ENCODE measurements at regions not wholly inside any gene's neighbourhood (a gene's known extent, or its start where the extent isn't known, plus 50 kb on each side); places are given as distances from the start of the nearest gene placed in this dataset.

- Mint-ChIP-seq H3K27ac (no peak overlapping the region), H3K9me3 (no peaks in the 10 kb centered on the region), H3K36me3 (ENCODE audit: low read depth) (no peaks in the 10 kb centered on the region), H3K27me3 (ENCODE audit: low read depth) (peaks cover 17% of the 10 kb centered on the region), H3K4me1 (no peaks in the 10 kb centered on the region), H3K4me3 (no peak overlapping the region)
- TF ChIP-seq CTCF (IDR thresholded peaks at IDR 0.05; ENCODE audit: unreplicated experiment in 3 of 3) = no peak
Measured at GRCh38 chr6:90669846-90670245, 83.0 kb upstream of the MAP3K7 start.

GRCh38 chr6:90669420-90669819 lies 82.5 kb upstream of the MAP3K7 start:
- TF ChIP-seq CTCF (IDR thresholded peaks at IDR 0.05; ENCODE audit: unreplicated experiment in 3 of 3) = no peak
- no peaks in the 10 kb centered on the region for H3K4me1 Mint-ChIP-seq
- no peak overlapping the region for H3K27ac Mint-ChIP-seq
- H3K36me3 Mint-ChIP-seq (ENCODE audit: low read depth) = no peaks in the 10 kb centered on the region
- H3K27me3 Mint-ChIP-seq (ENCODE audit: low read depth) = peaks cover 13% of the 10 kb centered on the region
- no peaks in the 10 kb centered on the region for H3K9me3 Mint-ChIP-seq
- H3K4me3 Mint-ChIP-seq = no peak overlapping the region

GRCh38 chr6:90668141-90668540 lies 81.3 kb upstream of the MAP3K7 start:
- Mint-ChIP-seq H3K36me3 (ENCODE audit: low read depth) (no peaks in the 10 kb centered on the region), H3K4me1 (no peaks in the 10 kb centered on the region), H3K27ac (no peak overlapping the region), H3K27me3 (ENCODE audit: low read depth) (peaks cover 8% of the 10 kb centered on the region), H3K9me3 (peaks cover under 1% of the 10 kb centered on the region), H3K4me3 (no peak overlapping the region)
- no peak for TF ChIP-seq CTCF (IDR thresholded peaks at IDR 0.05; ENCODE audit: unreplicated experiment in 3 of 3)

GRCh38 chr6:90663873-90664272 lies 77.0 kb upstream of the MAP3K7 start:
- H3K4me1 Mint-ChIP-seq = no peaks in the 10 kb centered on the region
- peaks cover 7% of the 10 kb centered on the region for H3K27me3 Mint-ChIP-seq (ENCODE audit: low read depth)

GRCh38 chr6:90663106-90663505 lies 76.2 kb upstream of the MAP3K7 start:
- Mint-ChIP-seq H3K9me3 (peaks cover 6% of the 10 kb centered on the region), H3K4me1 (no peaks in the 10 kb centered on the region), H3K27me3 (ENCODE audit: low read depth) (peaks cover 7% of the 10 kb centered on the region), H3K36me3 (ENCODE audit: low read depth) (no peaks in the 10 kb centered on the region), H3K27ac (no peak overlapping the region), H3K4me3 (no peak overlapping the region)
- TF ChIP-seq CTCF (IDR thresholded peaks at IDR 0.05; ENCODE audit: unreplicated experiment in 3 of 3) = no peak

More at GRCh38 chr6:90663873-90664272, 77.0 kb upstream of the MAP3K7 start:
- Mint-ChIP-seq H3K36me3 (ENCODE audit: low read depth) (no peaks in the 10 kb centered on the region), H3K9me3 (peaks cover 4% of the 10 kb centered on the region), H3K4me3 (no peak overlapping the region), H3K27ac (no peak overlapping the region)
- no peak for TF ChIP-seq CTCF (IDR thresholded peaks at IDR 0.05; ENCODE audit: unreplicated experiment in 3 of 3)

GRCh38 chr6:90660931-90661330 lies 74.1 kb upstream of the MAP3K7 start:
- peaks cover 7% of the 10 kb centered on the region for H3K27me3 Mint-ChIP-seq (ENCODE audit: low read depth)
- no peak overlapping the region for H3K4me3 Mint-ChIP-seq
- H3K27ac Mint-ChIP-seq = no peak overlapping the region
- H3K4me1 Mint-ChIP-seq = peaks cover 5% of the 10 kb centered on the region
- H3K9me3 Mint-ChIP-seq = peaks cover 6% of the 10 kb centered on the region
- no peak for TF ChIP-seq CTCF (IDR thresholded peaks at IDR 0.05; ENCODE audit: unreplicated experiment in 3 of 3)
- no peaks in the 10 kb centered on the region for H3K36me3 Mint-ChIP-seq (ENCODE audit: low read depth)

Data from nephron (organoid).